Smooth muscle cell (in vitro differentiated cells): ENCODE measurements at regions not wholly inside any gene's neighbourhood (a gene's known extent, or its start where the extent isn't known, plus 50 kb on each side); places are given as distances from the start of the nearest gene placed in this dataset.

Experiments
- DNase-seq: peaks from one replicate; lab custom pipeline; 2025; ENCODE audit not compliant: unreplicated experiment; lab: John Stamatoyannopoulos, UW
- H2AFZ ChIP-seq: fragments of 200-600 bp; sonication (generic); 2 replicates; pipeline ENCODE4 v1.6.0; 2016; ENCODE audit warnings: antibody characterized with exemption, low read depth, mild to moderate bottlenecking
- H3F3A ChIP-seq: fragments of 200-600 bp; sonication (generic); 2 replicates; pipeline ENCODE4 v1.6.0; 2017; ENCODE audit warnings: antibody characterized with exemption, low read depth
- H3K27ac ChIP-seq: fragments of 200-600 bp; sonication (generic); 2 replicates; pipeline ENCODE4 v1.5.1; 2016; ENCODE audit warnings: low read depth, mild to moderate bottlenecking
- H3K27me3 ChIP-seq: fragments of 200-600 bp; sonication (generic); 2 replicates; pipeline ENCODE4 v1.6.1; 2016; ENCODE audit warnings: low read depth, mild to moderate bottlenecking
- H3K36me3 ChIP-seq: fragments of 200-600 bp; sonication (generic); 2 replicates; pipeline ENCODE4 v1.5.1; 2016; ENCODE audit warnings: low read depth
- H3K4me1 ChIP-seq: fragments of 200-600 bp; sonication (generic); 2 replicates; pipeline ENCODE4 v1.5.1; 2016; ENCODE audit warnings: low read depth
- H3K4me2 ChIP-seq: fragments of 200-600 bp; sonication (generic); 2 replicates; pipeline ENCODE4 v1.6.0; 2016; ENCODE audit warnings: mild to moderate bottlenecking
- H3K4me3 ChIP-seq: fragments of 200-600 bp; sonication (generic); 2 replicates; pipeline ENCODE4 v1.5.1; 2016; ENCODE audit warnings: mild to moderate bottlenecking
- H3K79me2 ChIP-seq: fragments of 200-600 bp; sonication (generic); 2 replicates; pipeline ENCODE4 v1.6.0; 2016; ENCODE audit warnings: low read depth, mild to moderate bottlenecking
- H3K9ac ChIP-seq: fragments of 200-600 bp; sonication (generic); 2 replicates; pipeline ENCODE4 v1.6.0; 2016; ENCODE audit warnings: low read depth
- H3K9me3 ChIP-seq: fragments of 200-600 bp; sonication (generic); replicated peaks from 2 replicates; pipeline ENCODE4 v1.5.1; 2016; ENCODE audit warnings: low read depth
- H4K20me1 ChIP-seq: fragments of 200-600 bp; sonication (generic); 2 replicates; pipeline ENCODE4 v1.6.0; 2016; ENCODE audit warnings: low read depth
- WGBS: methylation state at CpG from one replicate; pipeline ENCODE4 v1.1.7; 2016; ENCODE audit warnings: low lambda C conversion rate; 5-methylcytosine and 5-hydroxymethylcytosine counted together
- TF ChIP-seq, protein P1 (sequence below): fragments of 200-600 bp; sonication (generic); IDR thresholded peaks from 2 replicates; pipeline ENCODE4 v1.5.1; 2017; ENCODE audit warnings: borderline replicate concordance, mild to moderate bottlenecking, antibody characterized with exemption; ENCODE audit not compliant: insufficient read depth, poor library complexity, severe bottlenecking

DNA sequence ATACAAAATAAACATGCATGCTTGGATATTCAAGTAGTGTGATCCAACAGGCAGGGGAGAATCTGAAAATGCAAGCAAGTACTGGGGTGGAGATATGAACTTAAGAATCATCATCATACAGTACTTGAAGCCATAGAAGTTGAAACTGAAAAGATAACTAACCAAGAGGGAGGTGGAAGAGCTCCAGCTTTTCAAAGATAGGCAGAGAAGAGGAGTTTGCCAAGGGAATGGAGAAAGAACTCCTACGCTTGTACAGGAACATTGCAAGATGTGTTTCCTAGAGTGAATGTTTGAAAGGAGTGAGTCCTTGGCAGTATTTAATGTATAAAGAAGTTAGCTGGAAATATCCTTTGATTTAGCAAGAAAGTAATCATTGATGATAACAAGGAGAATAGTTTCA, 106.2 kb upstream of the FRMPD4 start:
- H3K27ac ChIP-seq = no peak overlapping the region
- no peaks in the 10 kb centered on the region for H3K9me3 ChIP-seq
- no peak for DNase-seq
- TF ChIP-seq, protein P1, sequence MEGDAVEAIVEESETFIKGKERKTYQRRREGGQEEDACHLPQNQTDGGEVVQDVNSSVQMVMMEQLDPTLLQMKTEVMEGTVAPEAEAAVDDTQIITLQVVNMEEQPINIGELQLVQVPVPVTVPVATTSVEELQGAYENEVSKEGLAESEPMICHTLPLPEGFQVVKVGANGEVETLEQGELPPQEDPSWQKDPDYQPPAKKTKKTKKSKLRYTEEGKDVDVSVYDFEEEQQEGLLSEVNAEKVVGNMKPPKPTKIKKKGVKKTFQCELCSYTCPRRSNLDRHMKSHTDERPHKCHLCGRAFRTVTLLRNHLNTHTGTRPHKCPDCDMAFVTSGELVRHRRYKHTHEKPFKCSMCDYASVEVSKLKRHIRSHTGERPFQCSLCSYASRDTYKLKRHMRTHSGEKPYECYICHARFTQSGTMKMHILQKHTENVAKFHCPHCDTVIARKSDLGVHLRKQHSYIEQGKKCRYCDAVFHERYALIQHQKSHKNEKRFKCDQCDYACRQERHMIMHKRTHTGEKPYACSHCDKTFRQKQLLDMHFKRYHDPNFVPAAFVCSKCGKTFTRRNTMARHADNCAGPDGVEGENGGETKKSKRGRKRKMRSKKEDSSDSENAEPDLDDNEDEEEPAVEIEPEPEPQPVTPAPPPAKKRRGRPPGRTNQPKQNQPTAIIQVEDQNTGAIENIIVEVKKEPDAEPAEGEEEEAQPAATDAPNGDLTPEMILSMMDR = no peak
- no peak overlapping the region for H3K4me3 ChIP-seq
- no peaks in the 10 kb centered on the region for H3K4me1 ChIP-seq
- H3K27me3 ChIP-seq = no peaks in the 10 kb centered on the region
- H3F3A ChIP-seq = no peaks in the 10 kb centered on the region
- no peaks in the 10 kb centered on the region for H4K20me1 ChIP-seq
- H3K4me2 ChIP-seq = no peak overlapping the region
- 64% methylated on average over 1 of the region's 1 CpG for WGBS
- no peaks in the 10 kb centered on the region for H3K79me2 ChIP-seq
- H3K9ac ChIP-seq = no peak overlapping the region
- H2AFZ ChIP-seq = no peak overlapping the region
- no peaks in the 10 kb centered on the region for H3K36me3 ChIP-seq

DNA sequence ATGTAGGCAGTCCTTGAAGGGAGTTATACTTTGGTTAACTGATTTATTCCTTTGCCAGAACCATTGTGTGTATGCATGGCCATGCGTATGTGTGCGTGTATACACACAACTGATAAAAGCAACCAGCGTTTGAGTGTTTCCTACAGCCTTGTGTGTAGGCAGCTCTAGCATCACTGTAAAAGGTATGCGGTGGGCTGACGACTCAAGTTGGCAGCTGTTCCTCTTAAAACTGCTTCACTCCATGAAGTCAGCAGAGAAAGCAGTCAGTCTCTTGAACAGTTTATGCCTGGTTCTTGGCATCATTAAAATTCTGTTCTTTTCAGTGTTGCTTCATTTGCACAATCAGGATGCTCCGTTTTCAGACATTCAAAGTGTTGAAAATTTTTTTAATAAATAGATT, 103.5 kb upstream of the FRMPD4 start:
- Histone ChIP-seq H4K20me1 (no peaks in the 10 kb centered on the region), H3K4me1 (no peaks in the 10 kb centered on the region), H3K9ac (no peak overlapping the region), H3K36me3 (no peaks in the 10 kb centered on the region), H3F3A (no peaks in the 10 kb centered on the region), H3K27ac (no peak overlapping the region), H3K79me2 (no peaks in the 10 kb centered on the region), H3K4me3 (no peak overlapping the region), H3K4me2 (no peak overlapping the region), H3K27me3 (no peaks in the 10 kb centered on the region), H3K9me3 (no peaks in the 10 kb centered on the region), H2AFZ (no peak overlapping the region)
- WGBS = 80% methylated on average over 6 of the region's 6 CpGs
- DNase-seq = no peak
- TF ChIP-seq, protein P1 = no peak

DNA sequence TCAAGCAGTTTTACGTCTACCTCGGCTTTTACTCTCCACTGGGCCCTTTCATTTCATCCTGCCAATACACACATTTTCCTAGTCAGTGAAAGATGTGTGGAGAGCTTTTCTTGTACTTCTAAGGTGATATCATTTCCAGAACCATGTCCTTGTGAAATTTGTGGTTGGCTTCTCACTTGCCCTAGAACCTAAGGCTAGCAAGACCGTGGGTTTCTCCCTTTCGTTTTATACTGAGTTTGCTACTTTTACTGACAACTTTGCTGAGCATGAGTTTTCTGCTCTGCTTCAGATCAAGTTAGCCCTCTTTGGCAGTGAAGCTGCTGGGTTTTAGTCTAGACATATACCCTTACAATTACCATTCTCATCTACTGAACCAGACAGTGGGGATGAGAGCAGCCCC, 95.7 kb upstream of the FRMPD4 start:
- H3K9ac ChIP-seq = no peak overlapping the region

DNA sequence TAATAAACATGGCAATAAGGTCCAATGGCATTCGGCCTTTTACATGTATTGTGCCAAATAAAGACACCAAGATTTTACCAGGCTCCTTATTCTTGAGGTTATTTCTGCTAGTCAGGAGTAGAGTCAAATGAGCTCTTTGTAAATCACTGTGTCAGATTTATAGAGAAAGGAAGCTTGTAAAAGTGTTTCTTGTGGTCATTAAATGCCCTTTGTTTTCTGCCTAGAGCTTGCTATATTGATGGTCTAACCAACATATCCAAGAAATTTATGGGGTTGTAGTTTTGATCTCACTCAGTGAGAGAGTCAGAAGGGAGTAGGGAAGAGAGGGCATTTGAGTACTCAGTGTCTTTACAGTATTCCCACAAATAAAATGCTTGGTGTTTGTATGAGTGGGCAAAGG, 86.2 kb upstream of the FRMPD4 start:
- no peak overlapping the region for H3K4me2 ChIP-seq
- no peak overlapping the region for H3K27ac ChIP-seq
- no peak overlapping the region for H3K4me3 ChIP-seq
- no peak overlapping the region for H2AFZ ChIP-seq
- H4K20me1 ChIP-seq = no peaks in the 10 kb centered on the region
- TF ChIP-seq, protein P1 = no peak
- no peak for DNase-seq
- no peaks in the 10 kb centered on the region for H3K79me2 ChIP-seq
- 59% methylated on average over 1 of the region's 1 CpG for WGBS
- H3K9me3 ChIP-seq = no peaks in the 10 kb centered on the region
- no peaks in the 10 kb centered on the region for H3K36me3 ChIP-seq
- H3K4me1 ChIP-seq = no peaks in the 10 kb centered on the region
- H3K27me3 ChIP-seq = no peaks in the 10 kb centered on the region
- no peaks in the 10 kb centered on the region for H3F3A ChIP-seq
- no peak overlapping the region for H3K9ac ChIP-seq

More for the DNA sequence above, 95.7 kb upstream of the FRMPD4 start:
- H3K4me2 ChIP-seq = no peak overlapping the region
- H3F3A ChIP-seq = no peaks in the 10 kb centered on the region
- no peaks in the 10 kb centered on the region for H3K4me1 ChIP-seq
- H3K4me3 ChIP-seq = no peak overlapping the region
- H3K27me3 ChIP-seq = no peaks in the 10 kb centered on the region
- no peaks in the 10 kb centered on the region for H4K20me1 ChIP-seq
- H3K79me2 ChIP-seq = no peaks in the 10 kb centered on the region
- H2AFZ ChIP-seq = no peak overlapping the region
- WGBS = 62% methylated on average over 4 of the region's 4 CpGs
- TF ChIP-seq, protein P1 = no peak
- H3K36me3 ChIP-seq = no peaks in the 10 kb centered on the region
- no peaks in the 10 kb centered on the region for H3K9me3 ChIP-seq
- DNase-seq = no peak
- H3K27ac ChIP-seq = peak overlapping the region; percentile 30
